ENCODE measurements at regions not wholly inside any gene's neighbourhood (a gene's known extent, or its start where the extent isn't known, plus 50 kb on each side); places are given as distances from the start of the nearest gene placed in this dataset.

DNA sequence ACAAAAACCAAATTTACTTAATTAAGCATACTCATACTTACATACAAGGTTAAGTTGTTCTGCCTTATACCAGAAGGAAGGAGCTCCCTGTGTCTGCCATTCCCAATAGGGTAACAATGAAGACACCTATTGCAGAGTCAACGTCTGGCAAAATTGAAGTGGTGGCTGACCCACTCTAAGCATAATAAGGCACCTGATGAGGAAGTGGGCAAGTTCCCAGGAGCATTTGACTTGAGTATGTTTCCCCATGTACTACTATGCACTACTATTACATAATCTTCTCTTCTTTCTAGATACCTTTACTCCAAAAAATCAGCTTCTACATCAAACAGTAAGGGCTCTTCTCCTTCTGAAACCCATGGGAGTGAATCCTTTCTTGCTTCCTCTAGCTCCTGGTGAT is 591.5 kb downstream of the PPARGC1A start:
- POLR2A ChIA-PET (ENCODE audit: unreplicated experiment), result no interaction called here

GRCh38 chr4:23297327-23297726 is 592.5 kb downstream of the PPARGC1A start:
- ATAC-seq, result no peak
- H3K4me2 ChIP-seq (ENCODE audit: low read length), result no peak overlapping the region
- H2AFZ ChIP-seq (ENCODE audit: low read length), result no peak overlapping the region
- H3K27me3 ChIP-seq (ENCODE audit: low read length), result 0 out of 2 replicates have a peak, but pooled peaks cover 5% of the 10 kb centered on the region
- intact Hi-C loops (cut with micrococcal nuclease), result no loop called here
- DNase-seq, result peak; percentile 20
- POLR2A ChIA-PET (ENCODE audit: unreplicated experiment), result no interaction called here
- no peak overlapping the region for H3K27ac ChIP-seq (ENCODE audit: low read length)
- no peaks in the 10 kb centered on the region for H3K4me1 ChIP-seq (ENCODE audit: insufficient read depth, low read length)
- no peaks in the 10 kb centered on the region for H3K36me3 ChIP-seq (ENCODE audit: low read depth, low read length)
- no peak overlapping the region for H3K4me3 ChIP-seq (ENCODE audit: low read length)
- BruUV-seq (replicated peaks), result no TSS peak
- H3K9me3 ChIP-seq (ENCODE audit: low read length), result no peaks in the 10 kb centered on the region
- H3K9ac ChIP-seq (ENCODE audit: low read length), result no peak overlapping the region
- no peaks in the 10 kb centered on the region for H3K9me2 ChIP-seq (replicated peaks; ENCODE audit: low read length)
- no peaks in the 10 kb centered on the region for H3F3A ChIP-seq (ENCODE audit: low read length, unreplicated experiment)
- no peaks in the 10 kb centered on the region for H3K79me2 ChIP-seq (ENCODE audit: low read length)
- TF ChIP-seq CTCF (conservative IDR thresholded peaks at IDR 0.05; ENCODE audit: low read depth, low read length), result peak; percentile 35; the same call in 1 of the 2 replicates
- TF ChIP-seq EZH2phosphoT487 (IDR thresholded peaks at IDR 0.05; ENCODE audit: borderline replicate concordance, low read length), result no peak
- CTCF ChIA-PET, result no interaction called here
- no peaks in the 10 kb centered on the region for H4K20me1 ChIP-seq (ENCODE audit: low read length)

More for the DNA sequence above, 591.5 kb downstream of the PPARGC1A start:
- no peak overlapping the region for H3K27ac ChIP-seq (ENCODE audit: low read length)
- 0 out of 2 replicates have a peak, but pooled peaks cover 5% of the 10 kb centered on the region for H3K27me3 ChIP-seq (ENCODE audit: low read length)
- H3K9me3 ChIP-seq (ENCODE audit: low read length), result no peaks in the 10 kb centered on the region
- H3K4me3 ChIP-seq (ENCODE audit: low read length), result no peak overlapping the region
- no peaks in the 10 kb centered on the region for H3F3A ChIP-seq (ENCODE audit: low read length, unreplicated experiment)
- H3K9ac ChIP-seq (ENCODE audit: low read length), result no peak overlapping the region
- DNase-seq (no peak), ATAC-seq (no peak)
- BruUV-seq (replicated peaks), result no TSS peak
- no peaks in the 10 kb centered on the region for H3K36me3 ChIP-seq (ENCODE audit: low read depth, low read length)
- CTCF ChIA-PET, result no interaction called here
- no peaks in the 10 kb centered on the region for H3K9me2 ChIP-seq (replicated peaks; ENCODE audit: low read length)
- TF ChIP-seq EZH2 (IDR thresholded peaks at IDR 0.05; ENCODE audit: low read length, unreplicated experiment) (no peak), CTCF (conservative IDR thresholded peaks at IDR 0.05; ENCODE audit: low read depth, low read length) (no peak), EZH2phosphoT487 (IDR thresholded peaks at IDR 0.05; ENCODE audit: borderline replicate concordance, low read length) (no peak)
- H3K79me2 ChIP-seq (ENCODE audit: low read length), result no peaks in the 10 kb centered on the region
- intact Hi-C loops (cut with micrococcal nuclease), result no loop called here
- H2AFZ ChIP-seq (ENCODE audit: low read length), result no peak overlapping the region
- H3K4me2 ChIP-seq (ENCODE audit: low read length), result no peak overlapping the region
- no peaks in the 10 kb centered on the region for H4K20me1 ChIP-seq (ENCODE audit: low read length)
- no peaks in the 10 kb centered on the region for H3K4me1 ChIP-seq (ENCODE audit: insufficient read depth, low read length)

GRCh38 chr4:23291139-23291538 is 598.4 kb downstream of the GBA3 start:
- Histone ChIP-seq H2AFZ (ENCODE audit: low read length) (no peak overlapping the region), H3K27me3 (ENCODE audit: low read length) (0 out of 2 replicates have a peak, but pooled peaks cover 4% of the 10 kb centered on the region), H3K27ac (ENCODE audit: low read length) (no peak overlapping the region), H3F3A (ENCODE audit: low read length, unreplicated experiment) (no peaks in the 10 kb centered on the region), H3K4me2 (ENCODE audit: low read length) (no peak overlapping the region), H3K9me2 (replicated peaks; ENCODE audit: low read length) (no peaks in the 10 kb centered on the region), H3K9me3 (ENCODE audit: low read length) (no peaks in the 10 kb centered on the region), H3K4me3 (ENCODE audit: low read length) (no peak overlapping the region), H3K36me3 (ENCODE audit: low read depth, low read length) (no peaks in the 10 kb centered on the region), H3K79me2 (ENCODE audit: low read length) (no peaks in the 10 kb centered on the region), H3K4me1 (ENCODE audit: insufficient read depth, low read length) (no peaks in the 10 kb centered on the region; the same call in 1 of the 2 replicates), H4K20me1 (ENCODE audit: low read length) (no peaks in the 10 kb centered on the region), H3K9ac (ENCODE audit: low read length) (no peak overlapping the region)
- CTCF ChIA-PET, result no interaction called here
- DNase-seq (peak; percentile 4), ATAC-seq (no peak)
- intact Hi-C loops (cut with micrococcal nuclease), result no loop called here
- BruUV-seq (replicated peaks), result no TSS peak
- POLR2A ChIA-PET (ENCODE audit: unreplicated experiment), result no interaction called here
- TF ChIP-seq CTCF (conservative IDR thresholded peaks at IDR 0.05; ENCODE audit: low read depth, low read length) (no peak), EZH2 (IDR thresholded peaks at IDR 0.05; ENCODE audit: low read length, unreplicated experiment) (no peak), EZH2phosphoT487 (IDR thresholded peaks at IDR 0.05; ENCODE audit: borderline replicate concordance, low read length) (no peak)

Measured in PC-3 (cell line).